ENCODE measurements at regions not wholly inside any gene's neighbourhood (a gene's known extent, or its start where the extent isn't known, plus 50 kb on each side); places are given as distances from the start of the nearest gene placed in this dataset.

DNA sequence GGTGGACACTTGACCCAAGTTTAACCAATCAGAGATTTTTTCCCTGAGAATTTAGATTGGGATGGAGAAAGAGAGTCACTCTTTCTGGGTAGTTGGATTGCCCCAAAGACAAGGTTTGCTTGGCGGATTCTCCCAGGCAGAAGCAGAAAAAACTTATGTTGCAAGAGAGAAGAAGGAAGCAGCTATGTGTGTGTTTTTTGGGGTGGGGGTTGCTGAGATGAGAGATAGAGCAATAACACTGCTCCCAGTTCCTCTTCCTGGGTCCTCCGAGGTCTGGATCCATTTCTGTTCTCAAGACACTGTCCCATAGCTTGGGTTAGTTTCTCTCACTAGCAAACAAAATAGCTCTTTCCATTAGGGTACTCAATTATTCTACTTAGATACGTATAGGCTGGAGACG is 222.1 kb downstream of the STIM2 start:
- H3K4me2 ChIP-seq = no peak overlapping the region

DNA sequence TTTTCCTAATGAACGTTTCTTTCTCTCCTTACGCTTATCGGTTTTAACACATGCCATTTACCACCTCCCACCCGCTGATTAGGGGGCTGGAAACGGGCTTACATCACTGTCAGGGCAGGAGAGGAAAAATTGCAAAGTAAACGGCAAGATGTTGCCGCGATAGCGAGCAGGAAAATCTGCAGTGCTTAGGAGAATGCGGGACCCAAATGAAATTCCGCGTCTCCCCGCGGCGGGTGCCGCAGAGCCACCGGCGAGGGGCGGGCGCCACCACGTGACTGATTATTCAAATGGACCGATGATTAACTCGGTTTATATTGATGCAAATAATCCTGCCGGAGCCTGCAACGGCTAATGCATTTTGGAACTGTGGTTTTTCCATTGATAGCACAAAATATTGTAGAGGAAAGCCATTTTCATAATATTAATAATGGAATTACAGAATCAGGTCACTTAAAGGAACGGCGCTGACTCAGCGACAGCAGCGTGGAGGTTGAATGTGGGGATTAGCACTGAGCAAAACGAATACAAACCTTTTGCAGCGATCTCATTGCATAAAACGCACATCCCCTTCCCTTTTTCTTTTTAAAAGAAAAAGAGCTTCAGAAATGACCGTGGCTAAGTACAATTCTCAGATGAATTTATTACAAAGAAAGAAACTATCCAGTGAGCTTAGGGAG is 224.2 kb downstream of the STIM2 start:
- Histone ChIP-seq H3K4me2 (peak overlapping the region; percentile 68), H3K4me3 (peak overlapping the region; percentile 23; the same call in 1 of the 3 replicates), H3K4me1 (no peaks in the 10 kb centered on the region), H3K9me3 (no peaks in the 10 kb centered on the region), H3K27ac (no peak overlapping the region)
- ATAC-seq (no peak), FAIRE-seq (no peak), DNase-seq (ENCODE audit: low read depth in 1 of 2, low spot score in 1 of 2) (peak in 1 of 2 experiments; percentile 7)
- ChIA-PET POLR2A (no interaction called here), CTCF (interaction anchor here (0.7 kb wide), 1 partner anchor 26 kb away, joined by 3 read pairs; no protein-coding TSS in a partner anchor)
- no peak for TF ChIP-seq EHF (CRISPR knock-in tag; IDR thresholded peaks at IDR 0.05)
- TF ChIP-seq MAZ (IDR thresholded peaks at IDR 0.05; ENCODE audit: borderline replicate concordance, low read depth, low read length) = no peak
- TF ChIP-seq, protein P1, sequence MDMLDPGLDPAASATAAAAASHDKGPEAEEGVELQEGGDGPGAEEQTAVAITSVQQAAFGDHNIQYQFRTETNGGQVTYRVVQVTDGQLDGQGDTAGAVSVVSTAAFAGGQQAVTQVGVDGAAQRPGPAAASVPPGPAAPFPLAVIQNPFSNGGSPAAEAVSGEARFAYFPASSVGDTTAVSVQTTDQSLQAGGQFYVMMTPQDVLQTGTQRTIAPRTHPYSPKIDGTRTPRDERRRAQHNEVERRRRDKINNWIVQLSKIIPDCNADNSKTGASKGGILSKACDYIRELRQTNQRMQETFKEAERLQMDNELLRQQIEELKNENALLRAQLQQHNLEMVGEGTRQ (IDR thresholded peaks at IDR 0.05) = 0 out of 2 replicates have a peak, but pooled peaks have one; percentile 28
- TF ChIP-seq, protein P2, sequence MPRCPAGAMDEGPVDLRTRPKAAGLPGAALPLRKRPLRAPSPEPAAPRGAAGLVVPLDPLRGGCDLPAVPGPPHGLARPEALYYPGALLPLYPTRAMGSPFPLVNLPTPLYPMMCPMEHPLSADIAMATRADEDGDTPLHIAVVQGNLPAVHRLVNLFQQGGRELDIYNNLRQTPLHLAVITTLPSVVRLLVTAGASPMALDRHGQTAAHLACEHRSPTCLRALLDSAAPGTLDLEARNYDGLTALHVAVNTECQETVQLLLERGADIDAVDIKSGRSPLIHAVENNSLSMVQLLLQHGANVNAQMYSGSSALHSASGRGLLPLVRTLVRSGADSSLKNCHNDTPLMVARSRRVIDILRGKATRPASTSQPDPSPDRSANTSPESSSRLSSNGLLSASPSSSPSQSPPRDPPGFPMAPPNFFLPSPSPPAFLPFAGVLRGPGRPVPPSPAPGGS (IDR thresholded peaks at IDR 0.05) = no peak
- TF ChIP-seq ZFP36 (IDR thresholded peaks at IDR 0.05; ENCODE audit: borderline replicate concordance, partially characterized antibody) = no peak
- 11% methylated on average over 33 of the region's 33 CpGs for WGBS (ENCODE audit: missing lambda C conversion rate)

More for the DNA sequence above, 222.1 kb downstream of the STIM2 start:
- FAIRE-seq (no peak), ATAC-seq (no peak), DNase-seq (ENCODE audit: low read depth in 1 of 2, low spot score in 1 of 2) (no peak)
- Histone ChIP-seq H3K4me1 (no peaks in the 10 kb centered on the region), H3K9me3 (no peaks in the 10 kb centered on the region), H3K27ac (no peak overlapping the region), H3K4me3 (no peak overlapping the region)
- no peak for TF ChIP-seq PHF8 (IDR thresholded peaks at IDR 0.05; ENCODE audit: borderline replicate concordance, low read depth)
- no peak for TF ChIP-seq JUNB (IDR thresholded peaks at IDR 0.05)
- CTCF ChIA-PET = no interaction called here
- POLR2A ChIA-PET = no interaction called here
- 33% methylated on average over 4 of the region's 4 CpGs for WGBS (ENCODE audit: missing lambda C conversion rate)

DNA sequence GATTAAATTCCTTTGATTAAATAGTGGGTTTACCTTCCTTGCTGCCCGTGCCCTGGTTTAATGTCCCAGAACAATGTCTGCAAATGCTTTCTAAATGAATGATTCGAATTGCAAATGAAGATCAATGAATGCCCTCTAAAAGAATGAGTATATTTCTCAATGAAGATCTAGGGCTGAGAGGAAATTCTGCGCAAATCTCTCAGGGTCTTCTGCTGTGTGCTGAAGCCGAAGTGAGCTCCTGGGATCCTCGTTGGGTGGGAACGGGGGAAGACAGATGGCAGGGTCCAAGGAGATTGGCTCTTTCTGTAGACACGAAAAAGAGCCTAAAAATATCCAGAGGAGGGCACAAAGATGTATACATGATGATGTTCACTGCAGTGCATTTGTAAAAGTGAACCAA is 224.8 kb downstream of the STIM2 start:
- CTCF ChIA-PET = interaction anchor here (0.7 kb wide), 1 partner anchor 27 kb away, joined by 3 read pairs; no protein-coding TSS in a partner anchor
- 46% methylated on average over 7 of the region's 7 CpGs for WGBS (ENCODE audit: missing lambda C conversion rate)

More for the DNA sequence above, 224.8 kb downstream of the STIM2 start:
- FAIRE-seq (no peak), DNase-seq (ENCODE audit: low read depth in 1 of 2, low spot score in 1 of 2) (no peak), ATAC-seq (no peak)
- Histone ChIP-seq H3K4me3 (no peak overlapping the region), H3K9me3 (no peaks in the 10 kb centered on the region), H3K4me1 (no peaks in the 10 kb centered on the region), H3K4me2 (peak overlapping the region; percentile 68), H3K27ac (no peak overlapping the region)
- TF ChIP-seq PHF8 (IDR thresholded peaks at IDR 0.05; ENCODE audit: borderline replicate concordance, low read depth) (no peak), CBX8 (IDR thresholded peaks at IDR 0.05) (no peak), NFE2L2 (conservative IDR thresholded peaks at IDR 0.05; ENCODE audit: low read length) (no peak), MAZ (IDR thresholded peaks at IDR 0.05; ENCODE audit: borderline replicate concordance, low read depth, low read length) (no peak), HEYL (CRISPR knock-in tag; IDR thresholded peaks at IDR 0.05) (no peak), ZFP36 (IDR thresholded peaks at IDR 0.05; ENCODE audit: borderline replicate concordance, partially characterized antibody) (no peak), SREBF2 (IDR thresholded peaks at IDR 0.05) (no peak), CHD4 (IDR thresholded peaks at IDR 0.05; ENCODE audit: borderline replicate concordance) (no peak)
- TF ChIP-seq, protein P3, sequence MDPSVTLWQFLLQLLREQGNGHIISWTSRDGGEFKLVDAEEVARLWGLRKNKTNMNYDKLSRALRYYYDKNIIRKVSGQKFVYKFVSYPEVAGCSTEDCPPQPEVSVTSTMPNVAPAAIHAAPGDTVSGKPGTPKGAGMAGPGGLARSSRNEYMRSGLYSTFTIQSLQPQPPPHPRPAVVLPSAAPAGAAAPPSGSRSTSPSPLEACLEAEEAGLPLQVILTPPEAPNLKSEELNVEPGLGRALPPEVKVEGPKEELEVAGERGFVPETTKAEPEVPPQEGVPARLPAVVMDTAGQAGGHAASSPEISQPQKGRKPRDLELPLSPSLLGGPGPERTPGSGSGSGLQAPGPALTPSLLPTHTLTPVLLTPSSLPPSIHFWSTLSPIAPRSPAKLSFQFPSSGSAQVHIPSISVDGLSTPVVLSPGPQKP (IDR thresholded peaks at IDR 0.05; ENCODE audit: low read depth, low read length) = no peak
- TF ChIP-seq, protein P4, sequence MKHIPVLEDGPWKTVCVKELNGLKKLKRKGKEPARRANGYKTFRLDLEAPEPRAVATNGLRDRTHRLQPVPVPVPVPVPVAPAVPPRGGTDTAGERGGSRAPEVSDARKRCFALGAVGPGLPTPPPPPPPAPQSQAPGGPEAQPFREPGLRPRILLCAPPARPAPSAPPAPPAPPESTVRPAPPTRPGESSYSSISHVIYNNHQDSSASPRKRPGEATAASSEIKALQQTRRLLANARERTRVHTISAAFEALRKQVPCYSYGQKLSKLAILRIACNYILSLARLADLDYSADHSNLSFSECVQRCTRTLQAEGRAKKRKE (CRISPR knock-in tag; IDR thresholded peaks at IDR 0.05; ENCODE audit: low read depth) = no peak
- TF ChIP-seq, protein P5, sequence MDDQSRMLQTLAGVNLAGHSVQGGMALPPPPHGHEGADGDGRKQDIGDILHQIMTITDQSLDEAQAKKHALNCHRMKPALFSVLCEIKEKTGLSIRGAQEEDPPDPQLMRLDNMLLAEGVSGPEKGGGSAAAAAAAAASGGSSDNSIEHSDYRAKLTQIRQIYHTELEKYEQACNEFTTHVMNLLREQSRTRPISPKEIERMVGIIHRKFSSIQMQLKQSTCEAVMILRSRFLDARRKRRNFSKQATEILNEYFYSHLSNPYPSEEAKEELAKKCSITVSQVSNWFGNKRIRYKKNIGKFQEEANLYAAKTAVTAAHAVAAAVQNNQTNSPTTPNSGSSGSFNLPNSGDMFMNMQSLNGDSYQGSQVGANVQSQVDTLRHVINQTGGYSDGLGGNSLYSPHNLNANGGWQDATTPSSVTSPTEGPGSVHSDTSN (IDR thresholded peaks at IDR 0.05) = no peak
- TF ChIP-seq, protein P6, sequence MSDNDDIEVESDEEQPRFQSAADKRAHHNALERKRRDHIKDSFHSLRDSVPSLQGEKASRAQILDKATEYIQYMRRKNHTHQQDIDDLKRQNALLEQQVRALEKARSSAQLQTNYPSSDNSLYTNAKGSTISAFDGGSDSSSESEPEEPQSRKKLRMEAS (IDR thresholded peaks at IDR 0.05) = no peak
- POLR2A ChIA-PET = no interaction called here
